ENCODE measurements at regions not wholly inside any gene's neighbourhood (a gene's known extent, or its start where the extent isn't known, plus 50 kb on each side); places are given as distances from the start of the nearest gene placed in this dataset.
A peak's percentile ranks its signal among the peaks of the same experiment; 100 is the strongest.

DNA sequence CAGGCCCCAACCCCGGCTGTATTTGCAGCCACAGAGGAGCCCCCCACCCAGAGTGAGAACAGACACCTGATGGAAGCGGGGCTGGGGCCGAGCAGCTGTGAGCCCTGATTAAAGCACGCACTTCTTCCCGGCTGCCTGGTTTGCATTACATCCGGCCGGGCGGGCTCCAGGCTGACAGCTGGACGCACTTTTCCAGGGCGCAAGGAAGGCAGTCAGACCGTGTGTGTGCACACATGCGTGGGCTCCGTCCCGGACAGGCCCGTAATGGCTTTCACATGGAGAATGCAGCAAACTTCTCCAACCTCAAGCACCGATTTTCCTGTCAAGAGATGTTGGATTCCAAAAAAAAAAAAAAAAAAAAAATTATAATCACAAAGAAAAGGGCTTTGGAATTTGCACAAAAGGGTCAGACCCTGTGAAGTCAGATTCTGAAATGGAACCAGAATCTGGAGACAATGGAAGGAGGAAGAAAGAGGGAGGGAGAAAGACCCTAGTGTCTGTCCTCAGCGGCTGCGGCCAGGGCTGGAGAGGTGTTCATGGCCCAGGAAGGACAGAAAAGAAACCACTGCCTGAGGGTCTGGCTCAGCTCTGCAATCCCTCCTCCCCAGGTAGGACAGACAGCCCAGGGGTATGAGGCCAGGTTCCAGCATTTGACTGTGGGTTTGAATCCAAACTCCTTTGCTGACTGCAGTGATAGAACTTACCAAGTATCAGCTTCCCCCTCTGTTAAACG, 365.5 kb downstream of the MN1 start:
- no peak for DNase-seq

DNA sequence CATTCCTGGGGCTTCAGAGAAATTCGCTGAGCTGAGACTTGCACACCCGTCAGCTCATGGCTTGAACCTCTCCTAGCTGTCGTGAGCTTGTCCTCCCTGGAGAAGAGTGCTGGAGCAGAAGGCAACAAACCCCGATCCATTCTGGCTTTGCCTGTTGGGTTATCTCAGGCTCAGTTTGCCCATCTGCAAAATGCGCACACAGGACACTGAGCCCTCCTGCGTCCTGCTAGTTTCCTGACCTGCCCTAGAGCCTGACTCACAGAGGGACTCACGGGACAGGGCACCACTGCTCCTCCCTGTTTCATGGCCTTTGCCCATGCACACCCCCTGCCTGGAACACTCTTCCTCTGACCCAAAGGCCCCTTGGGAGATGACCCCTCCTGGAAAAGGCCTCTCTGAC, 365.0 kb downstream of the MN1 start:
- DNase-seq = no peak

DNA sequence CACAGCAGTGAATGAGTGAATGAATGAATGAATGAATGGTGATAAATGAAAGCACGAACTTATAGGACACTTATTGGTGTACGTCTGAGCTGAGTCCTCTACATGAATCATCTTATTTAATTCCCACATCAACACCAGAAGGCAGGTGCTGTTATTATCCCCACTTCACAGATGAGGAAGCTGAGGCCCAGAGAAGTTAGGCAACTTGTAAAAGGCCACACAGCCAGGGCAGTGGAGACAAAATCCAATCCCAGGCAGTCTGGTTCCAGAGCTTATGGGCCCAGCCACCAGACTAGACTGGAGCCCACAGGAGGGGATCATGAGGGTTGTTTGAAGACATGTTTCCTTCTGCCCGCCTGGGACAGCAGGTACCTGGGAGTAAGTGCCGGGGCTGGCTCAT, 364.0 kb downstream of the MN1 start:
- DNase-seq = no peak

DNA sequence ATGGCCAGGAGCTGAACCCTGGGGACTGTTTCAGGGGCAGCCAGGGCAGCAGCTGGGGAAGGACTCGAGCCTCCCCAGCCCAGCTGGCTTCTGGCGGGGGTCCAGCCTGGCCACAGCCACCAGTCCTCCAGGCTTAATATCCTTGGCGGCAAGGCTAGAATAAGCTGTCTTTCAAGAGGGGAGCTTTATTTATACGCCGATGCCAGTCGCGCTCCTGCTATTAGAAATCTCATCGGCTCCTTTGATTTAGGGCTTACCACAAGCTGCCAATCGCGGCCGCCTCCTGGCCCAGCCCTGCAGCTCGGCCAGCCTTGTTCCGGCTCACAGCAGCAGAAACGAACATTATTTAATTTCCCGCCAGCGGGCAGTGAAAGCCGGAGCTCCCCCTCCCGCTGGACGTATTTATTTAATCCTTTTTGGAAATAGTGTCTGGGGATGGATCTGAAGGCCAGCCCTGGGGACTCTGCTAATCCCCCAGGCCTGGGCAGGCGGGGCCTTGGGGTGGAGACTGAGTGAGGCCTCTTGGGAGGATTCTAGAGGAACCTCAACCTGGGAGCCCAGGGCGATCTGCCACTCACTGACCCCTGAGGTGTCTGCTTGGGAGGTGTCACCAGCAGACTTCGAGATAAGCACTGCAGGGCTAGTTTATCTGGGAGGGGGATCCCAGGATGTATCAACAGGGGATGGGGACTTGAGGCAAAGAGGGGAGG, 363.1 kb downstream of the MN1 start:
- no peak for DNase-seq

DNA sequence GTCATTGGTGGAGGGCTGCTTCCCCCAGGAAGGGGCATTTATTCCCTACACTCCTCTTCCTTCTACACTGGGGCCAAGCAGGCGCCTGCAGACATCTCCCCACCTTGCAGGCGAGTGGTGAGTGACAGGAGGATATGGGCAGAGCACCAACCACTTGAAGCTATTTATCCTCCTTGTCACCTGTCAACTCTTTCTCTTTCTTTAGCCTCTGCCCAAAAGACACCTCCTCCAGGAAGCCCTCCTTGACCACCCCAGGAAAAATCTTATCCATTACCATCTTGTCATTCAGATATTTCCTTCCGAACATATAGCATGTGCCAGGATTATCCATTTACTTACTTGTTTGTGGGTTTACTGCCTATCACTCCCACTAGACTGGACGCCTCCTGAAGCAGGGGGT, 362.4 kb downstream of the MN1 start:
- DNase-seq = no peak

DNA sequence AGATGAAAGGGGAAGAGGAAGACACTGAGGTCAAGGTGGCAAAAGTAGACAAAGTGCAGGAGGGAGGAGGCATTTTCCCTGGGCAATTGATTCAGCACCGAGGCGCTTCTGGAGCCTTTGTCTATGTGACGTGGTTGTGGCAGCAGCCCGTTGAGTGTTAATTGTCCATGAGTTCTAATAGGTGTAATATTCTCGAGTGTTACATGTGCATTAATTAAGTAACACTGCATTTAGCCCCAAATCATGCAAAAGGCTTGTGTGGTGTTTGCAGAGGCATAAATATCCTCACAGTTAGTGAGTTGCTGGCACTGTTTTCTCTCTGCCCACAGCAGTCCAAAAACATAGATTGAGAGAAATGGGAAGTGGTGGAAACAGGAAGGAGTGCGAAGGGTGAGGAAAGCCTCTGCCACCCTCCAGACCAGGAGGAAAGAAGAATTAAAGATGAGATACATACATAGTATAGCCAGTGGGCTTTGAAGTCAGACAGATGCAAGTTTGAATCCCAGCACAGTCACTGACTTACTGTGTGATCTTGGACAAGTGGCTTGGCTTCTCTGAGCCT, 361.2 kb downstream of the MN1 start:
- peak; percentile 13 to 34 (median 24) for DNase-seq

DNA sequence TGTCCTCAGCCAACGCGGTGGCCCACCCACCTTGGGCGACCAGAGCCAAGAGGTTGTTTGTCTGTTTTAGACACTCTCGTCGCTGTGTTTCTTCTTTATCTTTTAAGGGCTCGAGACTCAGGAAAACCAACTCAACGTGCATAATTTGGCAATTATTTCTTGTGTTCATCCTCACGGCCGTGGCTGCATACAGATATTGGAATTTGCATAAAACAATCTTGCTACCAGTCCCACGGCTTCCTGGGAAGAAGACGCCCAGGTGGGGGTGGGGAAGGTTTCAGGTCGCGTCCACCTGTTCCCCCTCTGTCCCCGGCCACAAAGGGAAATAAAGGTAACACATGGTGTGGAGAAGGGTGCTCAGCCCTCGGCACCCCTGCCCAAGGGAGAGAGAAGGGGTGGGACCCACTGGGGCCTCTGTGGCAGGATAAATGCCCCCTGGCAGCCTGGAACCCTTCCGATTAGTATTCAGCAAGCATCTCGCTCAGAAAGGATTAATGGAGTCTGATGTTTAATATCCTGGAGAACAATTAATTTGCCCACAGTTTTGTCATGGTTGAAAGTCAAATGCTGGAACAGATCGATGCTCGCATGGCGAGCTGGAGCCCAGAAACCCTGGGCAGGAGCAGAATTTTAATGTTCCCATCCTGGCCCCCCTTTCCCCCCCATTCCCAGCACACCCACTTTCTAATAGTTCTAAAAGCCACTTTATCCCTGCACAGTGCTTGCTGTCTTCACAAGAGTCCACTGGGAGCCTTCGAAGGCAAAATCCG, 359.7 kb downstream of the MN1 start:
- DNase-seq = no peak

DNA sequence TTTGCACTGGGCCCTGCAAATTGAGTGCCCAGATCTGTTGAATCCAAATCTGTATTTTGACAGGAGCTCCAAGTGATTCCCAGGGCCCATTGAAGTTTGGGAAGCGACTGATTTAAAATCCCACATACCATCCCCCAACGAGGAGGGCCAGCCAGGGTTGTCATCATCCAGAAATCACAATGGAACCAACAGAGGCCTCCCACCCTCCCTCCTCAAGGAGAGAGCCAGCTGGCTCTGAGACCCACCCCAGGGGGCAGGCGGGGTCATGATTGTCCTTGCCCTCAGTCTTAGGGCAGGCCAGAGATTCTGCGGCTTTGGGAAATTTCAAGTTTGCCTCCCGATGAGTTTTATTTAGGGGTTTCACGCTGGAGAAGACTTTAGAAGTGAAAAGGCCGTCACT, 358.2 kb downstream of the MN1 start:
- DNase-seq = no peak

DNA sequence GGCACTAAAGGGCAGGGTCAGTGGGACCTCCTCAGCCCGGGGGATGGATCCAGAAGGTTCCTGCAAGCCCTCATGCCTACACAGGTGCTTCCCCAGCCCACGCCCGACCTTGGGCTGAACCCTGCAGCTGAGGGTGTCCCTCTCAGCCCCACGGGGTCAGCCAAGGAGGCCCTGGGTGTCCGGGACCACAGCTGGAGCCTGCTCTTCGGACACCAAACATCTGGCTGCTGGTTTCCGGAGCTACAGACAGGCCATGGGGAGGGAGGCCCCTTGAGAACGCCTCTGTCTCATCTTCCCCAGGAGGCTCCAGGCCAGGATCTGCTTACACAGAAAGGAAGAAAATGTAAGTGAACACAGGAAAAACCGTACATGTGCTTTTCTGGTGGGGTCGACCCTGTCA, 355.7 kb downstream of the MN1 start:
- no peak for DNase-seq

DNA sequence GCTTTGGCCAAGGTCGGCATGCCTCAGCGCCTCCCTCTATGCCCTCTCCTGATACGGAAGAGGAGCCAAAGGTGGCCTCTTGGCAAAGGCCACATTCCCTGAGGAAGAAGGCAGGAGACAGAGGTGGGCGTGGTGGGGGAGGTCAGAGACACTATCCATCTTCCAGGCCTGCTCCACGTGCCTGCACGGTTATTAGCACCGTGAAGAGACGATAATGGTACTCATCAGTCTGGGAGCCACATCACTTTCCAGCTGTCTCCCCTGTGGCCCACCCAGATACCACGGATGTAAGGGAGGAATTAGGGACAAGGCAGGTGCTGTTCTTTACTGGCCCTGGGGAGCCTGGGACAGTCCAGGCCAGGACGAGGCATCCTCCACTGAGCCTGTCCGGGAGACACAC, 354.3 kb downstream of the MN1 start:
- DNase-seq = no peak

DNA sequence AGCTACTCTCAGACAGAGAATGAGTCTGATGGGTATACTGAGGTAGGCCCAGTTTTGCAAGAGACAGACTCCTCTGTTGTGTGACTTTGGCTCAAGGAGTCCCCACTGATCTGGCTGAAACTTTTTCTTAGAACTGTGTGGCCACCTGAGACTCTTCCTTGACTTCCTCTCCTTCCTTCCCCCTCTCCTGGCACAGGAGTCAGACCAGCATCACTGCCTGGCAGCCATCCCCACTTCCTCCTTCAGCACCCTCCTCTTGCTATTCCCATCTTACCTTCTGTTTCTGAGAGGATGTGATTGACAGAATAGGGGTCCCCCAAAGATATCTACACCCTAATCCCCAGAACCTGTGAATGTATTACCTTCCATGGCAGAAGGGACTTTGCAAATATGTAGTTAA, 351.1 kb downstream of the MN1 start:
- no peak for DNase-seq

DNA sequence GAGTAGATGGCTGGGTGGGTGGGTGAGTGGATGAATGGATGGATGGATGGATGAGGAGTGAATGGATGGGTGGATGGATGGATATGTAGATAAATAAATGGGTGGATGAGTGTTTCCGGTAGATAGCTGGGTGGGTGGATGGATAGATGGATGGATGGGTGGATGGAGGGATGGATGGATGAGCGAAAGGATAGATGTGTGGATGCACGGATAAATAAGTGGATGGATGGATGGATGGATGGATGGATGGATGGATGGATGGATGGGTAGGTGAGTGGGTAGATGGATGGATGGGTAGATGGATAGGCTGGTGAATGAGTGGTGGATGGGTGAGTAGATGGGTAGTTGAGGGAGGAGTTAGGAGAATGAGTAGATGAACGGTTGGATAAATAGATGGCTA, 349.3 kb downstream of the MN1 start:
- no peak for DNase-seq

DNA sequence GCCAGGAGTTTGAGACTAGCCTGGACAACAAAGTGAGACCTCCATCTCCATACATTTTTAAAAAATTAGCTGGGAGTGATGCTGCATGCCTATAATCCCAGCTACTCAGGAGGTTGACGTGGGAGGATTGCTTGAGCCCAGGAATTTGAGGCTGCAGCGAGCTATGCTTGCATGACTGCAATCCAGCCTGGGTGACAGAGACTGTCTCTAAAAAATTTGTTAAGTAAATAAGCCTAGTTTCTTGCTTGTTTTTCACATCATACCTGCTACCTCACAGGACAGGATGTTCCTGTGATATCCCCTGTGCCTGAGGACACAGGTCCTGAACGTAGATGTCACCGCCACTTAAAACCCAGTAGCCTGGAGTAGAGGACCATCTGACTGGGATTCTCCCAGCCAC, 348.6 kb downstream of the MN1 start:
- DNase-seq = no peak

DNA sequence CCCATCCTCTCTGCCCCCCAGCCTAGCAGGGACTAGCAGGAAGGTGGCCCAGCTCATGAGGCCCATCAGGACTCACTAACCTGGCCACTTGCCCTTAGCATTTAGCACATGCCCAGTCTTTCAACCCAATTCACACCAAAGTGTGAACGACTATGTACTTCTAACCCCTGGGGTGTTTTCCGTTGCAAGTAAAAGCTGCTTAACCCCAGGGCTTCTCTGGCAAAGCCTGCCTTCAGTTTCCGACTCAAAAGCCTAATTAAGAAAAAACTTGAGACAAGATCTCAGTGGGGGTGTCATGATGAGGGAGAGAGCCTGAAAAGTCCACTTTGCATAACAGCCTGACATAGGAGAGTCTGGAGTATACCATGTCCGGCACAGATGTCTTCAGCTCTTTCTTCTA, 347.8 kb downstream of the MN1 start:
- DNase-seq = no peak

DNA sequence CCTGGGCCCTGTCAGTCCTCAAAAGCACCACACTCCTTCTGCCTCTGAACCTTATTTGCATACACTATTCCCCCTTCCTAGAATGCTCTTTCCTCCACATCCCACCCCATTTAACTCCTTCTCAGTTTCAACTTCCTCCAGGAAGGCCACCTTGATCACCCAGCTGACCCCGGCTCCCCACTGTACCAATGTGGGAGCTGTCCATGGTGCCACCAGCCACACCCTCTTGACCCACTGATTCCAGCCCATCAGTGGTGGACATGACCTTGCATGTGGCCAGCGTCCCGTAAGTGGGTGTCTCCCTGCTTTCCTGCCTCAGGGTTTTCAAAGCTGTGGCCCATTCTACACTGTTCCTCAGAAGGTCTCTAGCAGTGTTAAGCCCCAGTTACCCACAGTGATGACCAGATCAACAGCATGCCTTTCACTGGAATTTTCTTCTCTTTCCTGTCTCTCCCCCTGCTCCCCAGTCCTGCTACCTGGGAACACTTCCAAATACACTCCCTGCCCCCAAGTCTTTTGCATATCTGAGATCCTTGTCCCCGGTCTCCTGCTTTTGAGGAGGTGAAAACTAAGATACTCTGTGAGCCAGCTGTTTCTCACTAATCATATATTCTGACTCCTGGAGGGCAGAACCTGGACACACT, 346.6 kb downstream of the MN1 start:
- DNase-seq = no peak

DNA sequence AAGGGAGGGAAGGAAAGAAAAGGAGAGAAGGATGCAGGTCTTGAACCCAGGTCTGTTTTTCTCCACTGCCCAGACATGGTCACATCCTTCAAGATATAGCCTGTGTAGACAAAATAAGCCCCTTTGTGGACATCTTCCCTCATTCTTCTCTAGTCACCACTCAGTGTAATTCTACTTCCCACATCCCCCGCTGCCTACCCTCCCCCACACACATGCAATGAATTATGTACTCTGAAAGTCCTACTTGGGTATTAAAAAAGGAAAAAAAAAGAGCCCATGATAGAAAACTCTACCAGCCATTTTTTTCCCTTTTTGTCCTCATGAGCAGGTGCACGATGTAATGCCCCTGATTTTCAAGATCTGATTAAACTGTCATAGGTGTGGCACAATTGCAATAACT, 346.0 kb downstream of the MN1 start:
- no peak for DNase-seq

DNA sequence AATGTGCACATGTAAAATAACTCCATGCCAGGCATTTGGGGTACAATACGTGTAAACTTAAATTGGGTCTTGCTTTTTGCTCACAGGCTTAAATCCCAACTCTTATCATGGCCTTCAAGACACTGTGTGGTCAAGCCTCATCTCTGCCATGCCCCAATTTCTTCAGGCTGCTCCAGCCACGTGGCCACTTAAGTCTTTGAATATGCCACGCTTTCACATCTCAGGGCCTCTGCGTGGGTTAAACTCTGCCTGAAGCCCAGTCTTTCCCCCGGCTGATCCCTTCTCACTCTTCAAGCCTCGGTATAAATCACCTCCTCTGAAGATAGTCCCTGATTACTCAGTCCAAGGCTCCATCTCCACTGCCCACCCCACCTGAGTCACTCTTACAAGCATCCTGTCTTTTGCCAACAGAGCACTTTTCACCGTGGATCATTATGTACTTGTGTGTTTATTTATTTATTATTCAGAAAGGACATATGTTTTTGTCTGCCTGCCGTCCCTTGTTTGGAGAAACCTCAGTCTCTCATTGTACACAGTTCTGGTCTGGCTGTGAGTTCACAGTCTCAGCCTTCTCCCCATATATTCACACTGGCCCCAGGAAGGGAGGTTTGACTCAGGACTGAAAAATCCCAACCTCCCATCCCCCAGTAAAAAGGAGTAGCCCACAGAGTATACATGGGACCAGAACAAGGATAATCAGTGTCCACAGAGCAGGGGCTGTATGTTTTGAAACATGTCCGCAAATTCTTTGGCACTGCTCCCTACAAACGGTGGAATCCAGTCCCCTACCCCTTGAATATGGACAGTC, 344.7 kb downstream of the MN1 start:
- DNase-seq = no peak

DNA sequence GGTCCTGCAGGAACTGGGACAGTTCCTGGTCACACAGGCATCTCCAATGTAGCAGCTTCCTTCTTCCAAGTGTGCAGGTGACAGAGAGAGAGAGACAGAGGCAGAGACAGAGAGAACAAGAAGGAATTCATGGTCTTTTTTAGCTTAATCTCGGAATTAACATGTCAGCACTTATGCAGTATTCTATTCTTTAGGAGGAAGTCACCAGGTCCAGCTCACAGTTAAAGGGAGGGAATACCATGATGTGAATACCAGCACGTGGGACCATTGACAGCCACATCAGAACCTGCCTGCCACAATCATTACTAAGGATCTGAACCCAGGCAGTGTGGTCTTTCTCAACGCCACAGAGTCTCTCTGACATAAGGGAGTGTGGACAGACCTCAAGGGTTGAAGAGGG, 341.6 kb downstream of the MN1 start:
- DNase-seq = no peak

DNA sequence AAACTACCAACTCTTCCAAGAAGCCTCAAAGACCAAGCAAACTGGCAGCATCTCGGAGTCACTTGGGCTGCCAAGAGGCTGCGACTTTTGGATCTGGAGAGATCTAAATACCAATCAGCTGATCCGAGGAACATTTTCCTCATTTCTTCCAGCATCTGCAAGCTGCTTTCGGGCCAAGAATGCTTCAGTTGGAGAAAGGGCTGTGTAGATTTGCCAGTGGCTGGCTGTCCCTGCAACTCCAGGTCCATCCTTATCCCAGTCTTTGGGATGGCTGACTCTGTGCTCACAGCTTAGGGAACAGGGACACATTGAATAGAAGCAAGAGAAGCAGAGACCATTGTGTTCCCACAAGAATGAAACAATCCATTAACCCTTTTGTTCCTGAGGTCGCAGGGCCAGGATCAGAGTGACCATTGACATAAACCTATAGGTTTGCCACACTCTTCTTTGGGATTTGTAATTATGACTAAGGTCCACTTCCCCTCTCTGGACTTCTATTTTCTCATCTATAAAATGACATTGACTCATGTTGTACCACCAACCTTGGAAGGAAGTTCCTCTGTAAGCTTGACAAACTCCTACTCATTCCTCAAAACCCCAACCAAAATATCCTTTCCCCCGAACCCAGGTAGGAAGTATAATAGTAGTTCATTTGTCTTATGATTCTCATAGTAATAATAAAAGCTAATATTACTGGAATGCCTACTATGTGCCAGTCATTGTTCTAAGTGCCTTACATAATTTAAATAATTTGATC, 340.8 kb downstream of the MN1 start:
- peak in 1 of 3 donors; percentile 2 for DNase-seq

DNA sequence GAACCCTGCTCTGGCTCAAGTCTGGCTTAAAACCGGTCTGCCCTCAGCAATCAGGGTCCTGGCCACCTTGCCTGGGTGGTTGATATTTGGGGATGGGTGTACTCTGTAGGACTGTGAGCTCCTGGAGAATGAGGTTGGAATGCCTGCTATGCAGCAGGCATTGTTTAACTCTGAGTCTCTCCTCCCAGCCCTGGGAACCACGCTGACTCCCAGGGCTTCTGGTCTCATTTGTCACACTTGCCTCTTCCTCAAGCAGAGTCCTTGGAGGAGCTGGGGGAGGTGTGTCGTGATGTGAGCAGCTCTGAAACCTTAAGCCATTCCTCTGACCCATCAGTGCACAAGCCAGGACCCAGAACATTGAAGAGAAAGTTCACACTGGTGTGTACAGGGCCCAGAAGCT, 340.1 kb downstream of the MN1 start:
- no peak for DNase-seq

DNA sequence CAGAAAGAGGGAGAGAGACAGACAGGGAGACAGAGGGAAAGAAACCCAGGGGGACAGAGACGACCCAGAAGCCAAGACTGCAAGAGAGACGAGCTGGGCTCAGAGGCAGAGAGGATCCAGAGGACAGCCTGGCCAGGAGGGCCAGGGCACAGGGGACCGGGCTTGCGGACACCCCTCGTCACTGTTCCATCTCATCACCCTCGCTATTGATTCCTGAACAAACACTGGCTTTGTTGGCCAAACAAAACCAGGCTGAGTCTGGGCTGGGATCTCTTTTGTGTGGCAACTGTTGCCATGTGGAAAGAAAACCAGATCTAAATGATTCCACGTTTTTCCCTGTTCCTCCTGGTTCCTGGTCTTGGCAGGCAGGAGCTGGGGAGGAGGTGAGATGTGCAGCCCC, 339.4 kb downstream of the MN1 start:
- DNase-seq = no peak

Data from suppressor macrophage treated with lipopolysaccharide for 1 hour (primary cell).